ENCODE measurements at regions not wholly inside any gene's neighbourhood (a gene's known extent, or its start where the extent isn't known, plus 50 kb on each side); places are given as distances from the start of the nearest gene placed in this dataset.

DNA sequence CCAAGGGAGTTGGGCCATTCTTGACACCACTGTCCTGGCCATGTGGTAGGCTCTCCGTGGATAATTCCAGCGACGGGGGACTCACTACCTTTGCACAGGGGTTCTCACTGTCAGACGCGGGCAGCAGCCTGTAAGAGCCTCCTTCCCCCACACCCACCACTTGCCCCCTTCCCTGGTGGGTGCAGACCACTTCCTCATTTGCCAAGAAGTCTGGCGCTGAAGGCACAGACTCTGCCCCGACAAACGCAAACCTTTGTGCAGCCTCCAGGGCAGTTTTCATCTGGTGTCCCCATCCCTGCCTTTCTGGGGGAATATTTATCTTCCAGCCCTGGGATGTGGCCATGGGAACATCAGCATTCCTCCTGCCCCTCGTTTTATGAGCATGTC, 422.5 kb downstream of the SHANK2 start:
- Mint-ChIP-seq H3K9me3 (no peaks in the 10 kb centered on the region; a peak in 1 of 5 replicates), H3K4me3 (no peak overlapping the region), H3K4me1 (peaks cover 41 to 63% of the 10 kb centered on the region in 2 experiments), H3K27me3 (ENCODE audit: low read depth) (peaks cover 1% of the 10 kb centered on the region), H3K27ac (no peak overlapping the region), H3K36me3 (ENCODE audit: insufficient read depth in 1 of 3, low read depth in 3 of 3) (peaks cover 0 to 1% (median 0%) of the 10 kb centered on the region in 3 experiments; a peak in 2 of 7 replicates)
- Histone ChIP-seq H3K79me2 (ENCODE audit: insufficient read depth, low read length) (no peaks in the 10 kb centered on the region), H3K56ac (ENCODE audit: insufficient read length, low read depth, low read length) (no peak overlapping the region), H4K20me1 (ENCODE audit: control insufficient read depth, insufficient read depth, insufficient read length) (peaks cover 5% of the 10 kb centered on the region), H3K4me1 (ENCODE audit: insufficient read depth, low read length) (peaks cover 2% of the 10 kb centered on the region; the same call in 1 of the 2 replicates), H2AFZ (ENCODE audit: low read length) (no peak overlapping the region), H3K23me2 (ENCODE audit: insufficient read length, low read depth, low read length, poor library complexity, severe bottlenecking) (no peaks in the 10 kb centered on the region), H2BK20ac (ENCODE audit: low read depth, low read length, poor library complexity, severe bottlenecking) (no peak overlapping the region), H2BK5ac (ENCODE audit: insufficient read length, low read length) (no peak overlapping the region), H4K8ac (replicated peaks; ENCODE audit: insufficient read length, low read depth, low read length) (no peak overlapping the region), H3K27ac (ENCODE audit: insufficient read length, low read depth, low read length) (no peak overlapping the region), H3K27me3 (ENCODE audit: insufficient read depth, low read length) (no peaks in the 10 kb centered on the region), H3T11ph (ENCODE audit: low read length) (no peak overlapping the region), H4K5ac (ENCODE audit: insufficient read length, low read depth, low read length) (no peak overlapping the region), H3K14ac (ENCODE audit: insufficient read depth, low read length) (no peak overlapping the region), H3K79me1 (ENCODE audit: insufficient read depth, low read depth, low read length, poor library complexity, severe bottlenecking) (no peaks in the 10 kb centered on the region), H2BK12ac (ENCODE audit: insufficient read length, low read depth, low read length) (no peak overlapping the region), H3K4me2 (ENCODE audit: insufficient read depth, insufficient read length, low read length) (no peak overlapping the region), H4K91ac (ENCODE audit: insufficient read length, low read depth, low read length) (no peak overlapping the region), H3K18ac (ENCODE audit: insufficient read length, low read depth, low read length) (no peak overlapping the region), H3K9me3 (ENCODE audit: control insufficient read depth, low read depth, low read length) (no peaks in the 10 kb centered on the region), H2BK120ac (ENCODE audit: low read depth, low read length, poor library complexity, severe bottlenecking) (no peak overlapping the region), H2AK5ac (ENCODE audit: insufficient read length, low read length) (no peak overlapping the region), H3K4ac (ENCODE audit: low read depth, low read length) (no peak overlapping the region), H3K9ac (ENCODE audit: extremely low read depth, insufficient read length, low read length) (no peak overlapping the region), H2BK15ac (ENCODE audit: low read depth, low read length) (no peak overlapping the region), H3K23ac (ENCODE audit: insufficient read length, low read depth, low read length) (no peak overlapping the region)
- no peak for DNase-seq
- WGBS (ENCODE audit: extremely low coverage, insufficient read length, low lambda C conversion rate): no CpG with 5 or more reads among the region's 9 CpGs
- TF ChIP-seq, protein P1, sequence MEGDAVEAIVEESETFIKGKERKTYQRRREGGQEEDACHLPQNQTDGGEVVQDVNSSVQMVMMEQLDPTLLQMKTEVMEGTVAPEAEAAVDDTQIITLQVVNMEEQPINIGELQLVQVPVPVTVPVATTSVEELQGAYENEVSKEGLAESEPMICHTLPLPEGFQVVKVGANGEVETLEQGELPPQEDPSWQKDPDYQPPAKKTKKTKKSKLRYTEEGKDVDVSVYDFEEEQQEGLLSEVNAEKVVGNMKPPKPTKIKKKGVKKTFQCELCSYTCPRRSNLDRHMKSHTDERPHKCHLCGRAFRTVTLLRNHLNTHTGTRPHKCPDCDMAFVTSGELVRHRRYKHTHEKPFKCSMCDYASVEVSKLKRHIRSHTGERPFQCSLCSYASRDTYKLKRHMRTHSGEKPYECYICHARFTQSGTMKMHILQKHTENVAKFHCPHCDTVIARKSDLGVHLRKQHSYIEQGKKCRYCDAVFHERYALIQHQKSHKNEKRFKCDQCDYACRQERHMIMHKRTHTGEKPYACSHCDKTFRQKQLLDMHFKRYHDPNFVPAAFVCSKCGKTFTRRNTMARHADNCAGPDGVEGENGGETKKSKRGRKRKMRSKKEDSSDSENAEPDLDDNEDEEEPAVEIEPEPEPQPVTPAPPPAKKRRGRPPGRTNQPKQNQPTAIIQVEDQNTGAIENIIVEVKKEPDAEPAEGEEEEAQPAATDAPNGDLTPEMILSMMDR (conservative IDR thresholded peaks at IDR 0.05): no peak
